HCT116 (cell line): ENCODE measurements at regions not wholly inside any gene's neighbourhood (a gene's known extent, or its start where the extent isn't known, plus 50 kb on each side); places are given as distances from the start of the nearest gene placed in this dataset.

Source experiments
- ATAC-seq: fragments of 200-7000 bp; cut with Tn5 transposase; 2 replicates; pipeline ENCODE4 v1.9.1; 2020; ENCODE audit warnings: mild to moderate bottlenecking, moderate library complexity
- BruUV-seq: library from RNA; stranded (reverse); fragments of 400-500 nt; replicated peaks from 2 replicates; lab custom pipeline; 2021; lab: Mats Ljungman, UMichigan
- CTCF ChIA-PET: fragments of 300-600 bp; sonication (Branson Sonifier 250); formaldehyde crosslinking; loops from one replicate; lab custom pipeline; 2021; ENCODE audit warnings: antibody characterized with exemption; lab: Charles Lee
- POLR2A ChIA-PET: fragments of 300-600, 350-600 bp; sonication (Branson Sonifier 250); formaldehyde crosslinking; loops from one replicate; lab custom pipeline; 2021; ENCODE audit warnings: antibody characterized with exemption; lab: Charles Lee
- RAD21 ChIA-PET, 2 experiments: fragments of 300-600 bp; sonication (Branson Sonifier 250); formaldehyde crosslinking; loops; one replicate each; lab custom pipeline; 2023; ENCODE audit warnings: low total read pairs in 2 of 2; ENCODE audit not compliant: uncharacterized antibody in 2 of 2, unreplicated experiment in 2 of 2, low non-redundant PET in 1 of 2; lab: Charles Lee
- DNase-seq: peaks from one replicate; pipeline ENCODE4 v3.0.0-alpha.2; 2010; ENCODE audit warnings: low read depth, low spot score
- H2AFZ ChIP-seq: fragments of 200-600 bp; shearing (Covaris generic), sonication (generic); 2 replicates; pipeline ENCODE4 v1.6.1; 2017; ENCODE audit warnings: low read depth, mixed run types, mixed read lengths, antibody characterized with exemption, low read length; ENCODE audit not compliant: poor library complexity, severe bottlenecking
- H3K27ac ChIP-seq: 2 replicates; pipeline ENCODE4 v1.5.1; 2012; ENCODE audit warnings: low read depth, low read length
- H3K27me3 ChIP-seq: fragments of 200-600 bp; sonication (generic); 2 replicates; pipeline ENCODE4 v1.6.1; 2016; ENCODE audit warnings: mixed run types, low read length, mixed read lengths; ENCODE audit not compliant: insufficient read depth
- H3K36me3 ChIP-seq, 2 experiments: fragments of 200-500 bp in 1 of 2; fragments of 200-600 bp in 1 of 2; sonication (Bioruptor generic) in 1 of 2; sonication (generic) in 1 of 2; 2 replicates each; pipeline versions ENCODE4 v1.5.1 to v1.6.1; 2014 to 2016; ENCODE audit warnings: low read length in 2 of 2, inconsistent platforms in 1 of 2, mixed read lengths in 1 of 2, mixed run types in 1 of 2; ENCODE audit not compliant: insufficient read depth in 2 of 2, control insufficient read depth in 1 of 2
- H3K4me1 ChIP-seq, 2 experiments: fragments of 200-600 bp in 1 of 2; sonication (generic) in 1 of 2; 2 replicates each; pipeline versions ENCODE4 v1.5.1 to v1.6.1; 2012 to 2017; ENCODE audit warnings: low read length in 2 of 2, inconsistent platforms in 1 of 2, mild to moderate bottlenecking in 1 of 2, mixed read lengths in 1 of 2, mixed run types in 1 of 2, moderate library complexity in 1 of 2; ENCODE audit not compliant: insufficient read depth in 2 of 2, control insufficient read depth in 1 of 2
- H3K4me2 ChIP-seq: fragments of 200-600 bp; sonication (generic); 2 replicates; pipeline ENCODE4 v1.6.1; 2017; ENCODE audit warnings: mixed run types, low read length, mixed read lengths
- H3K4me3 ChIP-seq, 2 experiments: fragments of 200-600 bp in 1 of 2; sonication (generic) in 1 of 2; replicated peaks in 1 of 2; 2 replicates each; pipeline ENCODE4 v1.5.1; 2011 to 2016; ENCODE audit warnings: low read length in 2 of 2, control low read depth in 1 of 2, low read depth in 1 of 2, mild to moderate bottlenecking in 1 of 2, mixed read lengths in 1 of 2, mixed run types in 1 of 2
- H3K79me2 ChIP-seq: fragments of 200-600 bp; sonication (generic); 2 replicates; pipeline ENCODE4 v1.6.1; 2017; ENCODE audit warnings: mild to moderate bottlenecking, mixed run types, low read length, moderate library complexity, mixed read lengths; ENCODE audit not compliant: insufficient read depth
- H3K9ac ChIP-seq: fragments of 200-600 bp; sonication (generic); 2 replicates; pipeline ENCODE4 v1.6.1; 2016; ENCODE audit warnings: low read length, mixed read lengths
- H3K9me2 ChIP-seq: fragments of 200-600 bp; sonication (generic), shearing (Covaris generic); 2 replicates; pipeline ENCODE4 v1.6.1; 2017; ENCODE audit warnings: mixed run types, mild to moderate bottlenecking, moderate library complexity; ENCODE audit not compliant: insufficient read depth
- H3K9me3 ChIP-seq, 2 experiments: fragments of 200-500 bp in 1 of 2; fragments of 200-600 bp in 1 of 2; sonication (Bioruptor generic) in 1 of 2; sonication (generic) in 1 of 2; 2 replicates each; pipeline ENCODE4 v1.6.1; 2014 to 2017; ENCODE audit warnings: low read length in 2 of 2, mixed read lengths in 2 of 2, inconsistent platforms in 1 of 2, low read depth in 1 of 2, mild to moderate bottlenecking in 1 of 2, mixed run types in 1 of 2, moderate library complexity in 1 of 2; ENCODE audit not compliant: control insufficient read depth in 1 of 2, insufficient read depth in 1 of 2
- H4K20me1 ChIP-seq: fragments of 200-600 bp; sonication (generic), shearing (Covaris generic); 2 replicates; pipeline ENCODE4 v1.6.1; 2017; ENCODE audit warnings: mixed run types, mild to moderate bottlenecking, moderate library complexity; ENCODE audit not compliant: insufficient read depth
- ATF3 ChIP-seq: IDR thresholded peaks from 2 replicates; pipeline ENCODE4 v1.6.1; 2012
- CEBPB ChIP-seq: IDR thresholded peaks from 2 replicates; pipeline ENCODE4 v1.6.1; 2012; ENCODE audit warnings: low read depth
- CTCF ChIP-seq, 3 experiments: fragments of 200-600 bp in 1 of 3; sonication (generic) in 1 of 3; IDR thresholded peaks in 2 of 3; conservative IDR thresholded peaks in 1 of 3; 2 replicates each; pipeline ENCODE4 v1.5.1; 2012 to 2017; ENCODE audit warnings: low read depth in 2 of 3, low read length in 2 of 3, antibody characterized with exemption in 1 of 3, borderline replicate concordance in 1 of 3, control low read depth in 1 of 3, mild to moderate bottlenecking in 1 of 3, mixed read lengths in 1 of 3, mixed run types in 1 of 3, moderate library complexity in 1 of 3; ENCODE audit not compliant: insufficient read depth in 1 of 3
- EGR1 ChIP-seq: IDR thresholded peaks from 2 replicates; pipeline ENCODE4 v1.6.1; 2012; ENCODE audit warnings: low read depth
- ELF1 ChIP-seq: IDR thresholded peaks from 2 replicates; pipeline ENCODE4 v1.6.1; 2012; ENCODE audit warnings: low read depth, borderline replicate concordance
- FOSL1 ChIP-seq: IDR thresholded peaks from 2 replicates; pipeline ENCODE4 v1.6.1; 2012; ENCODE audit warnings: low read depth
- JUND ChIP-seq: IDR thresholded peaks from 2 replicates; pipeline ENCODE4 v1.6.1; 2012
- POLR2A ChIP-seq: IDR thresholded peaks from 2 replicates; pipeline ENCODE4 v1.7.0; 2011; ENCODE audit warnings: borderline replicate concordance; ENCODE audit not compliant: insufficient read depth, insufficient read length; ENCODE audit errors: extremely low read depth
- POLR2AphosphoS5 ChIP-seq: IDR thresholded peaks from 2 replicates; pipeline ENCODE4 v1.6.1; 2011; ENCODE audit warnings: mild to moderate bottlenecking, low read depth, low read length, moderate library complexity
- RAD21 ChIP-seq: IDR thresholded peaks from 2 replicates; pipeline ENCODE4 v1.6.1; 2012; ENCODE audit warnings: low read depth, mild to moderate bottlenecking
- SP1 ChIP-seq: IDR thresholded peaks from 2 replicates; pipeline ENCODE4 v1.6.1; 2012; ENCODE audit warnings: low read depth
- SRF ChIP-seq: IDR thresholded peaks from 2 replicates; pipeline ENCODE4 v1.6.1; 2012; ENCODE audit warnings: low read depth
- TCF7L2 ChIP-seq: IDR thresholded peaks from 2 replicates; pipeline ENCODE4 v1.7.0; 2011; ENCODE audit warnings: borderline replicate concordance, inconsistent platforms; ENCODE audit not compliant: insufficient read depth, insufficient read length; ENCODE audit errors: extremely low read depth
- YY1 ChIP-seq: IDR thresholded peaks from 2 replicates; pipeline ENCODE4 v1.6.1; 2011; ENCODE audit warnings: low read length, low read depth, moderate library complexity, mild to moderate bottlenecking; ENCODE audit not compliant: insufficient replicate concordance; ENCODE audit errors: extremely low read depth
- ZFX ChIP-seq: fragments of 450-650 bp; IDR thresholded peaks from 2 replicates; pipeline ENCODE4 v1.6.1; 2017
- intact Hi-C: fragments of 100-400 bp; cut with micrococcal nuclease; formaldehyde crosslinking; loops from 2 replicates; pipeline ENCODE4 v1.10.0; 2022
- TF ChIP-seq, protein P1 (sequence below): IDR thresholded peaks from 2 replicates; pipeline ENCODE4 v1.6.1; 2012
- TF ChIP-seq, protein P2 (sequence below): IDR thresholded peaks from 2 replicates; pipeline ENCODE4 v1.6.1; 2011; ENCODE audit warnings: mild to moderate bottlenecking, low read length, moderate library complexity; ENCODE audit not compliant: insufficient replicate concordance; ENCODE audit errors: extremely low read depth

- H3K4me1 ChIP-seq = no peaks in the 10 kb centered on the region
- RAD21 ChIA-PET = no interaction called here
- no peak for ATAC-seq
- intact Hi-C loops = no loop called here
- no peaks in the 10 kb centered on the region for H3K9me2 ChIP-seq
- peaks cover 0 to 8% of the 10 kb centered on the region in 2 experiments; a peak in 3 of 4 replicates for H3K9me3 ChIP-seq
- BruUV-seq = no TSS peak
- H3K36me3 ChIP-seq = no peaks in the 10 kb centered on the region
- POLR2A ChIA-PET = no interaction called here
- CTCF ChIA-PET = no interaction called here
- TF ChIP-seq POLR2A (no peak), CEBPB (no peak), POLR2AphosphoS5 (no peak), JUND (no peak), EGR1 (no peak), ELF1 (no peak), ATF3 (no peak), YY1 (no peak), CTCF (IDR thresholded peaks at IDR 0.05 in 2 of 3, conservative IDR thresholded peaks at IDR 0.05 in 1 of 3; ENCODE audit: borderline replicate concordance in 1 of 3, insufficient read depth in 1 of 3, low read depth in 2 of 3, low read length in 2 of 3) (no peak), TCF7L2 (no peak), ZFX (no peak), FOSL1 (no peak), SRF (no peak), RAD21 (no peak), SP1 (no peak)
- TF ChIP-seq, protein P1, sequence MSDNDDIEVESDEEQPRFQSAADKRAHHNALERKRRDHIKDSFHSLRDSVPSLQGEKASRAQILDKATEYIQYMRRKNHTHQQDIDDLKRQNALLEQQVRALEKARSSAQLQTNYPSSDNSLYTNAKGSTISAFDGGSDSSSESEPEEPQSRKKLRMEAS = no peak
- TF ChIP-seq, protein P2, sequence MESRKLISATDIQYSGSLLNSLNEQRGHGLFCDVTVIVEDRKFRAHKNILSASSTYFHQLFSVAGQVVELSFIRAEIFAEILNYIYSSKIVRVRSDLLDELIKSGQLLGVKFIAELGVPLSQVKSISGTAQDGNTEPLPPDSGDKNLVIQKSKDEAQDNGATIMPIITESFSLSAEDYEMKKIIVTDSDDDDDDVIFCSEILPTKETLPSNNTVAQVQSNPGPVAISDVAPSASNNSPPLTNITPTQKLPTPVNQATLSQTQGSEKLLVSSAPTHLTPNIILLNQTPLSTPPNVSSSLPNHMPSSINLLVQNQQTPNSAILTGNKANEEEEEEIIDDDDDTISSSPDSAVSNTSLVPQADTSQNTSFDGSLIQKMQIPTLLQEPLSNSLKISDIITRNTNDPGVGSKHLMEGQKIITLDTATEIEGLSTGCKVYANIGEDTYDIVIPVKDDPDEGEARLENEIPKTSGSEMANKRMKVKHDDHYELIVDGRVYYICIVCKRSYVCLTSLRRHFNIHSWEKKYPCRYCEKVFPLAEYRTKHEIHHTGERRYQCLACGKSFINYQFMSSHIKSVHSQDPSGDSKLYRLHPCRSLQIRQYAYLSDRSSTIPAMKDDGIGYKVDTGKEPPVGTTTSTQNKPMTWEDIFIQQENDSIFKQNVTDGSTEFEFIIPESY = no peak
- TF ChIP-seq, all 23 proteins: peak for 0
- H4K20me1 ChIP-seq = no peaks in the 10 kb centered on the region
- H3K27ac ChIP-seq = no peak overlapping the region
- H3K9ac ChIP-seq = no peak overlapping the region
- no peak overlapping the region for H2AFZ ChIP-seq
- H3K4me3 ChIP-seq = no peak overlapping the region
- no peak for DNase-seq
- no peak overlapping the region for H3K4me2 ChIP-seq
- H3K27me3 ChIP-seq = no peaks in the 10 kb centered on the region
- no peaks in the 10 kb centered on the region for H3K79me2 ChIP-seq
Observed at GRCh38 chr9:25205285-25205684, 473.0 kb downstream of the TUSC1 start.
